ENCODE measurements at regions not wholly inside any gene's neighbourhood (a gene's known extent, or its start where the extent isn't known, plus 50 kb on each side); places are given as distances from the start of the nearest gene placed in this dataset.

- Histone ChIP-seq H3K9me3 (ENCODE audit: low read depth, low read length) (no peaks in the 10 kb centered on the region), H4K20me1 (ENCODE audit: insufficient read depth, low read length) (no peaks in the 10 kb centered on the region), H3K79me2 (ENCODE audit: insufficient read depth, low read length) (no peaks in the 10 kb centered on the region)
Observed at GRCh38 chr12:13613297-13613696, 368.1 kb downstream of the GRIN2B start.

GRCh38 chr12:13609894-13610679 is 371.3 kb downstream of the GRIN2B start:
- TF ChIP-seq, protein P1, sequence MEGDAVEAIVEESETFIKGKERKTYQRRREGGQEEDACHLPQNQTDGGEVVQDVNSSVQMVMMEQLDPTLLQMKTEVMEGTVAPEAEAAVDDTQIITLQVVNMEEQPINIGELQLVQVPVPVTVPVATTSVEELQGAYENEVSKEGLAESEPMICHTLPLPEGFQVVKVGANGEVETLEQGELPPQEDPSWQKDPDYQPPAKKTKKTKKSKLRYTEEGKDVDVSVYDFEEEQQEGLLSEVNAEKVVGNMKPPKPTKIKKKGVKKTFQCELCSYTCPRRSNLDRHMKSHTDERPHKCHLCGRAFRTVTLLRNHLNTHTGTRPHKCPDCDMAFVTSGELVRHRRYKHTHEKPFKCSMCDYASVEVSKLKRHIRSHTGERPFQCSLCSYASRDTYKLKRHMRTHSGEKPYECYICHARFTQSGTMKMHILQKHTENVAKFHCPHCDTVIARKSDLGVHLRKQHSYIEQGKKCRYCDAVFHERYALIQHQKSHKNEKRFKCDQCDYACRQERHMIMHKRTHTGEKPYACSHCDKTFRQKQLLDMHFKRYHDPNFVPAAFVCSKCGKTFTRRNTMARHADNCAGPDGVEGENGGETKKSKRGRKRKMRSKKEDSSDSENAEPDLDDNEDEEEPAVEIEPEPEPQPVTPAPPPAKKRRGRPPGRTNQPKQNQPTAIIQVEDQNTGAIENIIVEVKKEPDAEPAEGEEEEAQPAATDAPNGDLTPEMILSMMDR (IDR thresholded peaks at IDR 0.05; ENCODE audit: extremely low read depth, low read depth, low read length): no peak
- Histone ChIP-seq H3K4me3 (ENCODE audit: insufficient read depth, low read length) (no peak overlapping the region), H3K4me2 (ENCODE audit: insufficient read depth, low read length) (no peak overlapping the region), H3K79me2 (ENCODE audit: insufficient read depth, low read length) (no peaks in the 10 kb centered on the region), H2AFZ (ENCODE audit: low read length) (no peak overlapping the region), H4K20me1 (ENCODE audit: insufficient read depth, low read length) (no peaks in the 10 kb centered on the region), H3K27ac (ENCODE audit: low read depth, low read length) (no peak overlapping the region), H3K4me1 (ENCODE audit: insufficient read depth, low read length) (no peaks in the 10 kb centered on the region), H3K9me3 (ENCODE audit: low read depth, low read length) (no peaks in the 10 kb centered on the region), H3K27me3 (ENCODE audit: insufficient read depth, low read length) (no peaks in the 10 kb centered on the region), H3K36me3 (ENCODE audit: insufficient read depth, low read length) (no peaks in the 10 kb centered on the region)
- no peak for DNase-seq (ENCODE audit: insufficient read length, low spot score, missing footprints)

More at GRCh38 chr12:13613297-13613696, 368.1 kb downstream of the GRIN2B start:
- H3K36me3 ChIP-seq (ENCODE audit: insufficient read depth, low read length): no peaks in the 10 kb centered on the region
- TF ChIP-seq, protein P1 (IDR thresholded peaks at IDR 0.05; ENCODE audit: extremely low read depth, low read depth, low read length): no peak
- H3K4me3 ChIP-seq (ENCODE audit: insufficient read depth, low read length): no peak overlapping the region
- no peaks in the 10 kb centered on the region for H3K27me3 ChIP-seq (ENCODE audit: insufficient read depth, low read length)
- H3K4me2 ChIP-seq (ENCODE audit: insufficient read depth, low read length): no peak overlapping the region
- no peak for DNase-seq (ENCODE audit: insufficient read length, low spot score, missing footprints)
- H3K27ac ChIP-seq (ENCODE audit: low read depth, low read length): no peak overlapping the region
- H2AFZ ChIP-seq (ENCODE audit: low read length): no peak overlapping the region
- H3K4me1 ChIP-seq (ENCODE audit: insufficient read depth, low read length): no peaks in the 10 kb centered on the region

- H3K4me2 ChIP-seq (ENCODE audit: insufficient read depth, low read length): no peak overlapping the region
- no peaks in the 10 kb centered on the region for H3K36me3 ChIP-seq (ENCODE audit: insufficient read depth, low read length)
- no peak overlapping the region for H3K4me3 ChIP-seq (ENCODE audit: insufficient read depth, low read length)
- no peak for DNase-seq (ENCODE audit: insufficient read length, low spot score, missing footprints)
- no peaks in the 10 kb centered on the region for H4K20me1 ChIP-seq (ENCODE audit: insufficient read depth, low read length)
- no peaks in the 10 kb centered on the region for H3K4me1 ChIP-seq (ENCODE audit: insufficient read depth, low read length)
- no peaks in the 10 kb centered on the region for H3K27me3 ChIP-seq (ENCODE audit: insufficient read depth, low read length)
- no peak overlapping the region for H2AFZ ChIP-seq (ENCODE audit: low read length)
- no peak overlapping the region for H3K27ac ChIP-seq (ENCODE audit: low read depth, low read length)
- no peaks in the 10 kb centered on the region for H3K79me2 ChIP-seq (ENCODE audit: insufficient read depth, low read length)
- TF ChIP-seq, protein P1 (IDR thresholded peaks at IDR 0.05; ENCODE audit: extremely low read depth, low read depth, low read length): no peak
- no peaks in the 10 kb centered on the region for H3K9me3 ChIP-seq (ENCODE audit: low read depth, low read length)
Observed at GRCh38 chr12:13606290-13606689, 375.1 kb downstream of the GRIN2B start.

DNA sequence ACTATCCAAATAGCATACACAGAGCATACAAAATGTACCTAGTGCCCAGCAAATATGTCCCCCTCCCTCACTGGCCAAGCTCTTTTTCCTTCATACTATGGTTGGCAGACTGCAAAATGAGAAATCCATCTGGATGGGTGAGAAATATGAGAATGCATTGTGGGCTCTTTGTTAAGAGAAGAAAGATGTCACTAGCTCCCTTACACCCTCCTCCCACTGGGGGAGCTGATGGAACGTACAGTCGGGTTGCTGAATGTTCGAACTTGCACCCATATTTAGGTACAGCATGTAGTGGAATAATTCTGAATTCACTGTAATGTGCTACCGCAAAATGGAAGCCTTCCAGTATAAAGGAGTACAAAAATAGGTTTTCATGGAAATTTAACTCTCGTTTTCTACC is 377.4 kb downstream of the GRIN2B start:
- Histone ChIP-seq H3K4me2 (ENCODE audit: insufficient read depth, low read length) (no peak overlapping the region), H3K27me3 (ENCODE audit: insufficient read depth, low read length) (no peaks in the 10 kb centered on the region), H3K4me3 (ENCODE audit: insufficient read depth, low read length) (no peak overlapping the region), H3K27ac (ENCODE audit: low read depth, low read length) (no peak overlapping the region), H2AFZ (ENCODE audit: low read length) (no peak overlapping the region), H3K79me2 (ENCODE audit: insufficient read depth, low read length) (no peaks in the 10 kb centered on the region), H3K36me3 (ENCODE audit: insufficient read depth, low read length) (no peaks in the 10 kb centered on the region), H3K4me1 (ENCODE audit: insufficient read depth, low read length) (no peaks in the 10 kb centered on the region), H4K20me1 (ENCODE audit: insufficient read depth, low read length) (no peaks in the 10 kb centered on the region), H3K9me3 (ENCODE audit: low read depth, low read length) (no peaks in the 10 kb centered on the region)
- TF ChIP-seq, protein P1 (IDR thresholded peaks at IDR 0.05; ENCODE audit: extremely low read depth, low read depth, low read length): no peak
- DNase-seq (ENCODE audit: insufficient read length, low spot score, missing footprints): no peak

All from osteoblast (primary cell).